Activated CD8-positive, alpha-beta memory T cell treated with anti-CD3 and anti-CD28 coated beads for 24 hours (primary cell): ENCODE measurements at regions not wholly inside any gene's neighbourhood (a gene's known extent, or its start where the extent isn't known, plus 50 kb on each side); places are given as distances from the start of the nearest gene placed in this dataset.

Experiments used
- DNase-seq: peaks from one replicate; pipeline ENCODE4 v3.0.0-alpha.2; 2020

DNA sequence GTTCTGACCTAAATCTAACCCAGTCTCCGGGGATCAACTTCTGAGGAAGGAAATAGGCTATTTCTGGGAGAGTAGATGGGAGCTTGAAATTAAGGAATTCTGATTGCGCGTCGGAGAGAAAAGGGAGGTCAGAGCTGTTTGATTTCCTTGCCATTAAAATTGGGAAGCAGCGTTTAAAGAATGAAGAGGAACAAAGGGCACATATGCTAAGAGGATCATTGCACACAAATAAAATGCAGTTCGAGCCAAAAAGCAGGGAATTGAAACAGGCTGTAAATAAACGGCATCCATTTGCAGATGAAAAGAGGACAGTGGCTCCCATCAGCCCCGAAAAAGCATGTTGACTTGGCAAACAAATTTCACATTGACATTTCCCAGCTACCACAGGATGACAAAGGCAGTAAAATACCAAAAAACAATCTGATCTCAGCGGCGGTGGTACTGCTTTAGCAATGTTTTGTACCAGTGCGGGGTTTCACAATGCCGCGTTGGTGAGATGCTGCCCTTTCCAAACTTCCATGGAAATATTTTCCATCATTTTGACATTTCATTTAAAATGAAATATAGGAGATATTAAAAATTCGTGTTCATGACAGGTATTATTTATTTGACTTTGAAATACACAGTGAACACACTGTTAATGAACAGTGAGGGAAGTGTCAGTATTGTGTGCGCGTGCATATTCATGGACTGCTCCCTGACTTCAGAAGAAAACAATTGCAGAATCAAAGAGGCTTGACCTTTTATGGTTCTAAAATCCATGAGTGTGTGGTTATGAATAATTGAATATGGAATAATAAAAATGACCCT lies 108.8 kb downstream of the SQOR start:
- DNase-seq: no peak

DNA sequence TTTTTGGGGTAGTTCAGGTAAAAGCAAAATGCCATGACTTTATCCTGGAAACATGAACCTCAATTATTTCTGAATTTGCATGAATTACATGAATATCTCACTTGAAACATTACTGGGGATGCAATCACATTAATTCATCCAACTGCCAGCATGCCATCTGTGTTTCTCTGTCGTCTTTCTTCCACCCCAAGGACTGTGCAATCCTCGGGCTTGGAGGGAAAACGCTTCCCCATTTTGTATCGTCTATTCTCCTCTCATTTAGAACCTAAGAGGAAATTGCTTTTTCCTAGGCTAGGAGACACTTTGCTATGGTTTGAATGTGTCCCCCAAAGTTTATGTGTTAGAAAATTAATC lies 109.4 kb downstream of the SQOR start:
- DNase-seq: no peak

DNA sequence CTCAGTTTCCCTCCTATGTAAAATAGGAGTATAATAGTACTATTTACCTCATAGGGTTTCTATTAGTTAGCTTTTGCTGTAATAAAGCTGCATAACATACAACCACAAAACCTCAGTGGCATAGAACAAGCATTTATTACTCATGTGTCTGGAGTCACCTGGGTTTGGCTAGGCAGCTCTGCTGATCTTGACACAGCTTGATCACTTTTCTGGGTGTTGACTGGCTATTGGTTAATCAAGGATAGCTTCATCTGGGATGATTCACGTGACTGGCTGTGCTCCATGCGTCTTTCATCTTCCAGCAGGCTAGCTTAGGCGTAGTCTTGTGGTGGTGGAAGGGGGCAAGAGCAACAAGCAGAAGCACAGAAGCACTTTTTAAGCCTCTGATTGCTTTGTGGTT lies 112.6 kb downstream of the SQOR start:
- no peak for DNase-seq

DNA sequence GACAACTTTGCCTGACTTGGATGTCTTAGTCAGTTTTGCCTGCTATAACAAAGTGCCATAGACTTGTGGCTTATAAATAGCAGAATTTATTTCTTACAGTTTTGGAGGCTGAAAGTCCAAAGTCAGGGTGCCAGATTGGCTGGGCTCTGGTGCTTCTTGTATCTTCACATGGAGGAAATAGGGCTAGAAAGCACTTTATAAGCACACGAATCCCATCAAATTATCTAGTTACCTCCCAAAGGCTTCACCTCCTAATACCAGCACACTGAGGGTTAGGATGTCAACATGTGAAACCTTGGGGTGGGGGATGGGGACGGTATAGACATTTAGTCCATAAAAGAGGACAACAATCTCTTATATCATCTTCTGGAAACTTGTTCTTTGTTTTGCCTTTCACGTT lies 116.8 kb downstream of the SQOR start:
- no peak for DNase-seq

DNA sequence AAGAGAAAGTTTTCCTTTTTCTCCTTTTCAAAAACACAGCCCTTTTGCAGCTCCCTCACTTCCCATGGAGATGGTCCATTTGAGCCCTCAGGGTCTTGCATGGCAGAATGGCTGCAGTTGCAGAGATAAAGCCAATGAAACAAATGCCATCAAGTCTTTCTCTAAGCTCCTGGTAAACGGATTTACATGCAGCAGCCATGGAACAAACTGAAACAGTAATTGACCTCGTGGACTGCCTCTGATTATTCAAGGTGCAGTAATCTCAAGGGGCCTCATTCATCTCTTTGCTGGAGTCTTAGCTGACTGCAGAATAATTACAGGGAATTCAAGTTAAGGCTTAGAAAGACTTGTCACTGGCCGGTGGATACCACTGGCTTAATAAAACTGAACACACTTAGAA lies 125.1 kb downstream of the SQOR start:
- no peak for DNase-seq

DNA sequence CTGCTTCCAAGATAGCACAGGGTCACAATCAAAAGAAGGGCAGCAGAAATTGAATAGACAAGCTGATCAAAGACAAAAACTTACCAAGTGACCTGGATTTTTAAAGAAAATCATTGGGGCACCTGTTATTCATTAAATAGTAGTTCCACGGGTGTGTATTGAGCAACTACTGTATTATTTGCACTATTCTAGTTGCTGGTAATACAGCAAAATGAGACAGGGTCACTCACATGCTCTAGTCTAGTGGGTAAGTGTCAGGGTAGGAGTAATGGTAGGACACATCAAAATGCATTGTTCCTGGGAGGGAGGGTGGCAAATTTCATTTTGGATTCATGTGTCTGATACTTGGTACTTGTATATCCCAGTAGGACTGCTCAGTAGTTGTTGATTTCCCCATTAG lies 127.9 kb downstream of the SQOR start:
- no peak for DNase-seq

DNA sequence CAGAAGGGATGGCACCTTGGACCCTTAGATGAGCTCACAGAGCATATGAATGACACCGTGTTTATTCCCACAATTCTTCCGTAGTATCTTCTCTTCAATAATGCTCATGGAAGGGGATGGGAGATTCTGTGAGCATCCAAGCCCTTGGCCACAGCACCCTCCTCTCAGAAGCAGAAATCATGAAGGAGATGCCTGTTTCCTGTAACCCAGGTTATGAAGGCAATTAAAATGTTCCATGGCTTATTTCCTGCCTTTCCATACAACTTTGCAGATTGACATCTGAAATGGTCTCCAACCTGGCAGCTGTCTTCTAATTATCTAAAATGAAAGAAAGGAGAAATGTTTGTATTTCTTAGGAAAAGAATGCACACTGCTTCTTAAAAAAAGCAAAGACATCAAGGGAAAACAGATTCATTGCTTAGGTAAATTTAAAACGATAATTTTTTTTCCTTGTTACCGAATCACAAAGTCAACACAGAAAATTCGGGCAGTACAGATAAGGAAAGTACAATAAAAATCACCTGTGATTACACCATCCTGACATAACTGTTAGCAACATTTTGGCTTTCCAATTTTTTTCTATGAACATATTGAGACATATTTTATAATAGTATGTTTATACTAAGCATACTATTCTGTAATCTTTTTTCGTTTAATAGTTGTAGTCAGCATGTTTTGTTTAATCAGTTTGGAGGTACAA lies 128.5 kb downstream of the SQOR start:
- DNase-seq: no peak

DNA sequence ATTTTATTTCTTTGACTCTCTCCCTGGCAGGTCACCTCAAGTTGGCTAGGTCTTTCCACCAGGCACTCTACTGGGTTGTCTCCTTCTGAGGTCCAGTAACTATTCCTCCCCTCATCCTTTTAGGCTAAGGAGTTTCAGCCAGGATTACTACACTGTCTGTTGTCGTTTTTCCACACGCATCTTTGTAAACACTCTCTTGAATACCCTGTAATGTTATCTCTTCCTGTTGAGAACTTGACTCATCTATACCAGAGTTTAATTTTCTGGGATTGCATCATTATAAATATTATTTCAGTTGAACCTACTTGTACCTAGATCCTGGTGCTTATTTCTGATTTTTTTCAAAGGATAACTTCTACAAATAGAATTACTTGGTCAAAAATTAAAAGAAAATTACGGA lies 138.3 kb downstream of the SQOR start:
- DNase-seq: no peak

DNA sequence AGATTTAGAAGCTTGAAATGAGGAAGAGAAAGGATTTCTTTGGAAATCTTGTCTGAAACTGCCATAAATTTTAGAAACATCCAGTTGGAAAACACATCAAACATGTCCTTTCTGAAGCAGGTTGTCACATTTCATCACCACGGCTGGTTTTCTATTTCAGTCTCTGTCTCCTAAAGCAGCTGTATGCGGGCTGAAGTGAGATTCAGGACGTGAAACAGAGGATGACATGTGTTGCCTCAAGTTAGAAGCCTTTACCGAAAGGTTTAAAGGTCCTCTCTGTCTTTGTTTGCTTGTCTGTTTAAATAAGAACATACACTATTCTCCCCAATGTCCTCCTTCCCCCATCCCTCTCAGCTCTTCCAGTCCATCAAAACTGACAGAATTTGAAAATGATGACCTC lies 141.9 kb downstream of the SQOR start:
- DNase-seq: no peak

DNA sequence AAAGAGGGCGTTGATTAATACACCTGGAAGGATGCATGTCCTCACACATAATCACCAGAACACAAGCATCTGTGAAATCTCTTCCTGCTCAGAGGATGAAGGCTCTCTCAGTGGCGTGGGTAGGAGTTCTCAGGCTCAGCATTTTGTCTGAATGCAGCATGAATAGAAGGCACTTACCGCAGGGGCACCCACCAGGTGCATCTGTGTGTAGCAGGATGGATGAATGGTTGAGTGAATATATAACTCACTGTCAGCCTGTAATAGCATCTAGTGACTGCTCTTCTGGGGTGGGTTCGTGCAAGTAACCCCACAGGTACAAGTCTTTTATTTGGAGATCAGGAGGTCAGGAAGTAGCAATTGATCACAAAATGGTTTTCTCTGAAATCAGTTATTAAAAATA lies 143.0 kb downstream of the SQOR start:
- no peak for DNase-seq

DNA sequence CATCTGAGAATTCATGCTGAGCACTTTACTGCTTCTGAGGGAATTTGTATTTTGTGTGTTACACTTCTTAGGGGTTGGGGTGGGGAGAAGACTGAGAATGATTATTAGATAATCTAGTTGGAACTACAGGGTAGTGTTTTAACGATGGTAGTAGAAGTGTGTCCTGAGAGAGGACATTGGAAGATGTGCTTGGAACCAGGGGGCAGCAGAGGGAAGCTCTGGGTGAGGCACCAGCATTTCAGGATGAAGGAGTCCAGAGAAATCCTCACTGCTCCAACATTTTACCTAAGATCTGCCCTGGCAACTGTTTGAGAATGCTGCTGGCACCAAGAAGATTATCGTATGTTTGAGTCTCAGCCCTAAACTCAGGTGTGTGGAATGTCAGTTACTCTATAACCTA lies 145.5 kb downstream of the SQOR start:
- DNase-seq: no peak

DNA sequence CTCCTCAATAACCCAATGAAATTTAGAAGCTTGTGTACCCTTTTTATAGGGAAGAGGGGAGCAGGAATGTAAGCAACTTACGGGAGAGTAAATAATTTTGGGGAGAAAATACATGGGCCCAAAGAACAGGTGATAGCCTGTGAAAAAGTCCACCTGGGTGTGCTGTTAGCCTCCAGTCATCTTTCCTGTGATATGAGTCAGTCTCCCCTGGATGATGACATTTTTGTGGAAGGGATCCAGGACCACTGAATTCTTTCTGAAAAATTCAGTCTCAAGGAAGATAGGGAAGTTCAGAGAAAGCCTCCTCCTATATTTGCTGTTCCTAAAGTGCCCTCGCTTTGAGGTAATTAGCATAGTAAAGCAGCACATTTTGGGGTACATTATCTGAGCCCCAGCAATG lies 149.8 kb downstream of the SQOR start:
- no peak for DNase-seq

DNA sequence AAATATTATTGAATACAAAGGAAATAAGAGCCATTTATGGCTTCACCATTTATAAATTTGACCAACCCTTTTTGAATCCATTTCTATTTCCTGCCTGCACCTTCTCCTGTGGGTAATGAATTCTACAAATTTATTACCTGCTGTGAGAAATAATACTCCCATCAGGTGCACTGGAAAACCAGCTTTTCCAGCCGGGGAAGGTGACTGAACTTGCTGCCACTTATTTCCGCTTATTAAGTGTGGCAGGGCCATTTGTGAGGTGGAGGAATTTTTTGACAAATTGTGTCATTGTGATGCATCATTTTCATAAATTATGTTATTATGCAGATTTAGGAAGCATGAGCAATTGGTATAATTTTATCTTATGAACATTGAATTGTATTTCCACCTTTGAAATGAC lies 151.1 kb downstream of the SQOR start:
- DNase-seq: no peak

DNA sequence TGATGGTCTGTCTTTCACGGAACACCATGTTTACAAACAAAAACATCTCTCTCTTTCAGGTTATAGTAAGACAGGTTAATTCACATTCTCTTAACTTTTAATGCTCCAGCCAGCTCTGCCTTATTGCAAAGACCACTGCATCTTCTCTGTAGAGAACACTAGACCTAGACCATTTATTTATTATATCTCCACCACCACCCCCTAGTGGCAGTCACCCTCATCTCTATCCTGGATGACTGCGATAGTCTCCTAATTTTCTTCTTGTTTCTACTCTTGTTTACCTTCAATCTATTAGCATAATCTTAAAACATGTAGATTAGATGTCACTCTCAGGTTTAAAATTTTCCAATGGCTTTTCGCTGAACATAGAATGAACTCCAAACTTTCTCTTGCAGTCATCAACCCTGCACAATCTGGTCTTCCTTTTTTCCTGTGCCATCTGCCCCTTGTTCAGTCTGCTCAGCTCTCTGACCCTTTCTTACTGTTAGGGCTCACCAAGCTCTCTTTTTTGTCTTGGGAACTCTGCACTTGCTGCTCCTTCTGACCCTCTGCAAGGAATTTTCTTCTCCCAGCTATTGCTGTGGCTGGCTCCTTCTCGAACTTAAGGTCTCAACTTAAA lies 155.6 kb downstream of the SQOR start:
- no peak for DNase-seq

DNA sequence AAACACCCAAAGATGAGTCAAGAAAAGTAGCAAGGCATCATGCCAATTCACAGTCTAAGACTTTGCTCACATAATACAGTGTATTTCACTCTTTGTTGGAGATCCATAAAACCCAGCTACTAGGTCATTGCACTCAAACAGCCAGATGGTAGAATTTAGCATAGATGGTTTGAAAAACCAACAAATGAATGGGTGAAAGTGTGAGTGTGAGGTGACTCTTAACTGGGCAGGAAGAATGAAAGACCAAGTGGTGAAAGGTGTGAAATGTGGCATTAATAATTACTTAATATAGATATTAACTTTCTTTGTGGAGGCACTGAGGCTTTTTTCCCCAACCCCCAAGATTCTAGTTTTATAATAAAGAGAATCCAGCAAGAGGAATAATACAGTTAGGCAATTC lies 159.5 kb downstream of the SQOR start:
- DNase-seq: no peak

DNA sequence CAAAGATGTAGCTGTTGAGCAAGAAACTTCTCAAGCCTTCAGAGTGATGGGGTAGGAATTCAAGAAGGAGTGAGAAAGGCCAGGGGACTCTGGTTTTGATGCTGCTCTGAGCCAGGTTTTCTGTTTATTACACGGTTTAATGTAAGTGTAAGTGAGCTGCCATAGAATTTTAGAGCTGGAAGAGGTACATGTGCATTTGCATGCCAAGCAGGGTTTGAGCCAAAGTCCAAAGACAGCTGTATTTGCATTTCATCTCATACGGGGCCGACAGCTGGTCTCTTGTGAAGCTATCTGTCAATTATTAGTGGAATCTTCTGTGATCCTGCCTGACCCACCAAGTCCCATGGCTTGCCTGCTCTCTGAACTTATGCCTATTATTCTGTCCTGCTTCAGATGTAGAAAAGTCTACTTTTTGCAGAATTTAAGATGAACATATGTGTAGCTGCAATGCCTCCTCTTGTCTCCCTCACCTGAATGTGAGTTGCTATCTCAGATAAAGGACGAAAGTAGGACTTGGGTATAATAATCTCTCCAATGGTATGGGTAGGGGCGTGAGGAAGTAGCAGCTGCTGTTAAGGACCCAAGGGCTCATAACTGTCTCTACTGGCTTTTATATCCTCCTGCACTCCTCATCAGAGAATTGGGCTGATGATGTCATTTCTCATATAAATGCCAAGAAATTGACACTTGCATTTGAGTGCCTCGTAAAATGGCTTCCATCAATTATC lies 160.0 kb downstream of the SQOR start:
- DNase-seq: no peak

DNA sequence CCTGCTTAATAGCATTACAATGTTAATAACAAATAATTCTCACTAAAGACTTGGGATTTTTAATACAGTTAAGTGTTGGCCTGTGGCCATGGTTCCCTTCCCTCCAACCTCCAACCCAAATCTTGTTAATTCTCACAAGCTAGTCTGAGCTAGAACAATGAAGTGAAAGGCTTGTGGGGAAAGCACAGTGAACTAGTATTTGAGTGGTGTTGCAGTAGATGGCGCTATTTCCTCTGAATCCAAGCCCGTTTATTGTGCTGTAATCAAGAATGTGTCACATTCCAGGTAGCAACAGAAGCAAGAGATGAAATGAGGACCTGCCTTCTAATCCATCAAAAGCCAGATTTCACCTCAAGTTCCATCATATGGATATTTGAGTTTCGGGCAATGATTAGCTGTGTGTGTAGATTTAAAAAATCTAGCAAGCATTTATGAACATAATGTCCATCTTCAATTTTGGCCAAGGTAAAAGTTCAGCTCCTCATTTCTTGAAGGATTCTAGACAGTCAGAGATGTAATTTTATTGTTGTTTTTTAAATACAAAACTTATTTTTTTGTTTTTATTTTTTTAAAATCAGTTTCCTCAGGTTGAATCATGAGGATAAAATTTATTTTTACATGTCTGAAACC lies 160.7 kb downstream of the SQOR start:
- no peak for DNase-seq

DNA sequence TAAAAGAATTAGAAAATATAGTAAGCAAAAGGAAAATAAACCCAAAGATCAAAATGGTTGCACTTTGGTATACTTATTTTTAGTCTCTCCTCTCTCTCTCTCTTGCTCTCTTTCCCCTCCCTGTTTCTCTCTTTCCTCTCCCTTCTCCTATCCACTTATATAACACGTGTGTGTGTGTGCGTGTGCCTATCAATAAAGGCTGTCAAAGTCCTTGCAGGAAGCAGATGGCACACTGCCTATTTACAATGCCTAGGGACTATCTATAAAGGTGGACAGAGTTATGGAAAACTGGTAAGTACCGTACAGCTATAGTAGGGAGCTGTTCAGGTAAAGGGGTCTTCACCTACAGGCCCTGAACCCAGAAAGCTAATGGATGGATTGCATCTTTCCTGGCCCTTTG lies 161.6 kb downstream of the SQOR start:
- no peak for DNase-seq

DNA sequence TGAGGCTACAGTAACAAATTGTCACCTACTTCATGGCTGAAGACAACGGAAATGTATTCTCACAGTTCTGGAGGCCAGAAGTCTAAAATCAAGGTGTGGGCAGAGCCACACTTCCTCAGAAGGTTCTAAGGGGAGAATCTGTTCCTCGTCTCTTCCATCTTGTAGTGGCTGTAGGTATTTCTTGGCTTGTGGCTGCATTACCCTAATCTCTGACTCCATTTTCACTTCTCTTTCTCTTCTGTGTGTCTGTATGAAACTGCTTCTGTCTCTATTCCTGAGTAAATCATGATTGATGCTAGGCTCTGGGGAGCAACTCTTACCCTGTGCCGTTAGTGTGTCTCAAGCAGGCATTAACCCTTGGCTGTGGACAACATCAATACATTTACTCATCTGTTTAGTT lies 164.7 kb downstream of the SQOR start:
- no peak for DNase-seq

DNA sequence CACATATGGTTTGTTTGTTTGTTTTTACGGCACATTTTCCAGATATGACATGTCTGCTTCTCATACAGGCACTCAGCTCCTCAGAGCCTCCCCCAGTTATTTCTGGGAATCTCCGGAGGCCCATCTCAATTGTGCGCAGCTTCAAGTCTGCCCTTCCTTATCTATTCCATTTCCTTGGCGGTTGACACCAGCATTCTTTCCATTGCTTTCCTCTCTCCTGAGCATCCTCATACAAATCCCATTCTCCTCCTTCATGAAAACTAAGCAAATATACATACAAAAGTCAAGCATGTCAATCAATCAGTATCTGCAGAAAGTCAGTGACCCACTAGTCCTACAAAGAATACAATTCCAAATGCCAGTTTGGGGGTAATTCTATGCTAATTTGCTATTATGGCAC lies 166.7 kb downstream of the SQOR start:
- DNase-seq: no peak

DNA sequence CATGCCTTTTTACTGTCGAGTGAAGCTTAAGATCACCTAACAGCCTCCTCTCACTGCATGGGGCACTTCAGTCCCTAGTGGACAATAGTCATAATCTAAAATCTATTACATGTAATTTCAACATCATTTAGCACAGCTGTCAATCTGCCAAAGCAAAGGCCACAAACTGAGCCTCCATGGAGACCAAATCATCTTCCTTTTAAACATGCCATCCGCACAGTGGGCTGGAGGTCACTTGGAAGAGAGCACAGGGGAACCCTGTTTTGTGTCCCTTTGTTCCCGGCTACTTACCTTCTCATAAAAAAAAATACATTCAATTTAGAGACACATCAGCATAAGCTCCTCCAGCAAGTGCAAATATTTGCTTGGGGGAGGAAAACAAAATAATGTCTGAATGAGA lies 167.3 kb downstream of the SQOR start:
- no peak for DNase-seq

DNA sequence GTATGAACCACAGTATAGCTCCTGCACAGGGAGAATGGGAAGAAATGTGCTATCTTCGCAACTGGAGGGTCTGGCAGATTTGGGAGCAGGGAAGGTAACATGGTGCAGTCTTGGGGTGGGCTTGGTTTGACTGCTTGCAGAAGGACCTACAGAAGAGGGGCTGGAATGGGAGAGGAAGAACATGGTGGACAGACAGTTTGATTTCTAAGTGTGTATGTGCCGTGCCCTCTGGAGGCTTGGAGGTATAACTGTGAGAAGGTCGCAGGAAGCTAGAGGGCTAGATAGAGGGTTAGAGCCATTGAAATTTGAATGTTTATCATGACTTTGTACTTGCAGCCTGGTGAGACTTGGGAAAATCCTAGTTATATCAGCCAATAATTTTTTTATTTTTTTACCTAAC lies 169.2 kb downstream of the SQOR start:
- DNase-seq: no peak

DNA sequence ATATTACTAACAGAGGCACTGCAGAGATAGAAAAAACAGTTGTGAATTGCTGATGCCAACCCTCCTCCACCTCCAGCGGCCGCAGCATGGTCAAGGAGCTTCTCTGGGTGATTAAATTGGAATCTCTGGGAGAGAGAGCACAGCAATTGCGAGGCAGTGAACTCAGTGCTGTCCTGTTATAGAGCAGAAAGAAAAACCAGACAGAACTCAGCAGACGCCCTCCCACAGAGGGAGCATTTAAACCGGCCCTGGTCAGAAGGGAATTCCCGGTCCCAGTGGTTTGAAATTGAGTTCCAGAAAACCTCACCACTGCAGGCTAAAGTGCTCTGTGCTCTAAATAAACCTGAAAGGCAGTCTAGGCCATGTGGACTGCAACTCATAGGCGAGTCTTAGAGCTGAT lies 175.4 kb downstream of the SQOR start:
- DNase-seq: no peak
